ENCODE measurements at regions not wholly inside any gene's neighbourhood (a gene's known extent, or its start where the extent isn't known, plus 50 kb on each side); places are given as distances from the start of the nearest gene placed in this dataset.

- WGBS (ENCODE audit: missing lambda C conversion rate): 0% methylated on average over 3 of the region's 3 CpGs
- TF ChIP-seq MAZ (IDR thresholded peaks at IDR 0.05; ENCODE audit: borderline replicate concordance, low read depth, low read length): no peak
- Histone ChIP-seq H3K4me2 (no peak overlapping the region), H3K27ac (no peak overlapping the region), H3K9me3 (no peaks in the 10 kb centered on the region), H3K4me1 (no peaks in the 10 kb centered on the region), H3K4me3 (no peak overlapping the region)
- FAIRE-seq (no peak), DNase-seq (ENCODE audit: low read depth in 1 of 2, low spot score in 1 of 2) (no peak), ATAC-seq (no peak)
- ChIA-PET CTCF (no interaction called here), POLR2A (no interaction called here)
Measured at GRCh38 chr18:24999650-25000267, 352.2 kb downstream of the ZNF521 start.

- Histone ChIP-seq H3K4me2 (no peak overlapping the region), H3K4me1 (no peaks in the 10 kb centered on the region), H3K27ac (no peak overlapping the region), H3K9me3 (no peaks in the 10 kb centered on the region), H3K4me3 (no peak overlapping the region)
- ChIA-PET POLR2A (no interaction called here), CTCF (no interaction called here)
- WGBS (ENCODE audit: missing lambda C conversion rate): 0% methylated on average over 2 of the region's 2 CpGs
- ATAC-seq (no peak), FAIRE-seq (no peak), DNase-seq (ENCODE audit: low read depth in 1 of 2, low spot score in 1 of 2) (no peak)
- TF ChIP-seq, protein P1, sequence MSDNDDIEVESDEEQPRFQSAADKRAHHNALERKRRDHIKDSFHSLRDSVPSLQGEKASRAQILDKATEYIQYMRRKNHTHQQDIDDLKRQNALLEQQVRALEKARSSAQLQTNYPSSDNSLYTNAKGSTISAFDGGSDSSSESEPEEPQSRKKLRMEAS (IDR thresholded peaks at IDR 0.05): no peak
- TF ChIP-seq EHMT2 (IDR thresholded peaks at IDR 0.05; ENCODE audit: low read depth) (no peak), HOXB5 (CRISPR knock-in tag; IDR thresholded peaks at IDR 0.05) (no peak), CHD2 (IDR thresholded peaks at IDR 0.05; ENCODE audit: low read length, partially characterized antibody) (no peak), BHLHE40 (IDR thresholded peaks at IDR 0.05; ENCODE audit: low read depth, low read length) (no peak)
Measured at GRCh38 chr18:25001803-25002202, 350.2 kb downstream of the ZNF521 start.

DNA sequence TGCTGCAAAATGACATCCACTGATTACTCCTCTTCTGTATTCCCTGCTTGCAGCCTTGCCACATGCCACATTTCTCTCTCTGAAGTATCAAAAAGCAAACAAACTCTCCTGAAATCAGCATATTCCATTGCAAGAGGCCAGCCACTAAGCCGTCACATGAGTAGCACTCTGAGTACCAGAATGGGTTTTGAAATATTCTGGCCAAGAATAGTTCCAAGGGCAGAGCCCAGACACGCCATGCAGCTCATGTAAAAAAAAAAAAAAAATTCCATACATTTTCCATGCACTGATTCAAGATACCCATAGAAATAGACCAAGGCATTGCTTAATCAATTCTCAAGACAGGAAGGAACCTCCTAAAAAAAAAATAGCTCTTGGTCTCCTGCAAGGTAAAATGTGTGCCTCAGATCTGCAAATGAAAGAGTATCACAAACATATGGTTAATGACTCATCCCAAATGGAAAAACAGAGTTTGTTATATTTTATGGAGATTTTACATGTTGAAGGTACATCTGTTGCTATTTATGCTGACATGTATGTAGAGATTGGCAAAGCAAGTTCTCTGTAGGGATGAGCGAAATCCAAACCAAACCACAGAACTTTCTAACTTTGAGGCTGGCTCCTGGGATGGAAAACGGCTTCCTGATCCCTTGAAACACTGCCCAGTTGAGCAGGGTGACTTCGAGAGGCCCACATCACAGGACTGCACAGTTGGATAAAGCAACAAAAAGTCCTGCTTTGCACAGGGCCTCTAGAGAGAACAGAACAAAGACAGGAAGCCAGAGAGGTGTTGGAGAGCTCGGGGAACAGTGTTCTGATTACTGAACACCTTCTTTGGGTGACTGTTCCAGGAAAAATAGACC is 346.2 kb downstream of the ZNF521 start:
- FAIRE-seq: no peak
- POLR2A ChIA-PET: no interaction called here
- CTCF ChIA-PET: no interaction called here

GRCh38 chr18:25010623-25011374 is 341.2 kb downstream of the ZNF521 start:
- Histone ChIP-seq H3K4me1 (no peaks in the 10 kb centered on the region), H3K27ac (no peak overlapping the region), H3K4me2 (no peak overlapping the region), H3K9me3 (no peaks in the 10 kb centered on the region), H3K4me3 (no peak overlapping the region)
- ChIA-PET CTCF (no interaction called here), POLR2A (no interaction called here)
- TF ChIP-seq CEBPB (IDR thresholded peaks at IDR 0.05) (no peak), JUNB (IDR thresholded peaks at IDR 0.05) (no peak), FOSB (CRISPR knock-in tag; IDR thresholded peaks at IDR 0.05) (no peak), EP300 (IDR thresholded peaks at IDR 0.05) (no peak), HOXB5 (CRISPR knock-in tag; IDR thresholded peaks at IDR 0.05) (no peak), REST (IDR thresholded peaks at IDR 0.05) (no peak), NFE2L2 (conservative IDR thresholded peaks at IDR 0.05; ENCODE audit: low read length) (no peak), RNF2 (IDR thresholded peaks at IDR 0.05; ENCODE audit: borderline replicate concordance, low read depth) (no peak), NPAS2 (CRISPR knock-in tag; IDR thresholded peaks at IDR 0.05; ENCODE audit: borderline replicate concordance) (no peak), HMGXB4 (CRISPR knock-in tag; IDR thresholded peaks at IDR 0.05; ENCODE audit: borderline replicate concordance) (no peak)
- 2% methylated on average over 4 of the region's 4 CpGs for WGBS (ENCODE audit: missing lambda C conversion rate)
- ATAC-seq (no peak), DNase-seq (ENCODE audit: low read depth in 1 of 2, low spot score in 1 of 2) (no peak), FAIRE-seq (no peak)

More for the DNA sequence above, 346.2 kb downstream of the ZNF521 start:
- no peak overlapping the region for H3K4me2 ChIP-seq
- 3% methylated on average over 6 of the region's 6 CpGs for WGBS (ENCODE audit: missing lambda C conversion rate)
- no peaks in the 10 kb centered on the region for H3K4me1 ChIP-seq
- H3K27ac ChIP-seq: no peak overlapping the region
- TF ChIP-seq TFCP2L1 (CRISPR knock-in tag; IDR thresholded peaks at IDR 0.05): no peak
- TF ChIP-seq CBX2 (IDR thresholded peaks at IDR 0.05; ENCODE audit: borderline replicate concordance, low read depth): no peak
- no peak for TF ChIP-seq ZFP36 (IDR thresholded peaks at IDR 0.05; ENCODE audit: borderline replicate concordance, partially characterized antibody)
- TF ChIP-seq HDAC2 (IDR thresholded peaks at IDR 0.05): no peak
- no peak for TF ChIP-seq PBX3 (IDR thresholded peaks at IDR 0.05)
- TF ChIP-seq RAD21 (conservative IDR thresholded peaks at IDR 0.05 in 1 of 2, IDR thresholded peaks at IDR 0.05 in 1 of 2): no peak
- ATAC-seq: no peak
- no peaks in the 10 kb centered on the region for H3K9me3 ChIP-seq
- DNase-seq (ENCODE audit: low read depth in 1 of 2, low spot score in 1 of 2): no peak
- H3K4me3 ChIP-seq: no peak overlapping the region

Measured in A549 (cell line).